Astrocyte of the hippocampus (primary cell): ENCODE measurements at regions not wholly inside any gene's neighbourhood (a gene's known extent, or its start where the extent isn't known, plus 50 kb on each side); places are given as distances from the start of the nearest gene placed in this dataset.
A peak's percentile ranks its signal among the peaks of the same experiment; 100 is the strongest.
"Not testable (repeated sequence)": the region's sequence is repeated elsewhere in the genome, so short reads cannot be mapped to it uniquely, and the experiment has no call there.

ENCODE experiments used
- DNase-seq: peaks from one replicate; pipeline ENCODE4 v3.0.0; 2011; ENCODE audit warnings: low read depth, low spot score

DNA sequence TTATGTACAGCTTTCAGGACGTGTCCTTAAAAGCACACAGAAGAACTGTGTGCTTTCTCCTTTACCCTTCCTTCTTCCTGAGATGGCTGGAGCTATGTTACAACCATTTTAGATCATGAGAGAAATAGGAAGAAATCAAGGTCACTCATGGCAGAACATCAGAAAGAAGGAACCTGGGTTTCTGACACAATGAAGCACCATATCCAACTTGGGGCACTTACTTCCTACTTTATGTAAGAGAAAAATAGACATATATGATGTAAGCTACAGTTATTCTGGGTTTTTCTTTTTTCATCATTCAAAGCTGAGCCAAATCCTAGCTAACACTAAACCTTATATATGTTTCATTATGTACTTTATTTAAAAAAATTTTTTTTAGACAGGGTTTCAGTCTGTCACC is 79.5 kb downstream of the FAM161A start:
- no peak for DNase-seq

GRCh38 chr2:61771904-61772845 is 81.7 kb downstream of the FAM161A start:
- no peak for DNase-seq

DNA sequence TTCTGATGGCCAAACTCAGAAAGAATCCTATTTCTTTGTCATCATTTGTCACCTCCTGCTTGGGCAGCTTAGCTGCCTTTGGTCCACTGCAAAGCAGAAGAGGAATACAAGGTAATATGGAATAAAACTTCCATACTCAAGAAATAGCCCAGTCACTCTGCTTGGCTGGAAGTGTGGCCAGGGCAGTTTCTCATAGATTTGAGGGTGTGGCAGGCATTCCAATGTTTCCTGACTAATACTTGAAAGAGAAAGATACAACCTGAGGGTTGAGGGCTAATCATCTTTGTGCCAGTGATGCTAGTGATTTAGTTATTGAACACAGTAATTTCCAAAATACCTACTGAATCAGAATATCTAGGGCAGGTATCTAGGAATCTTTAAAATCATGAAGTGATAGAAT is 83.1 kb downstream of the FAM161A start:
- no peak for DNase-seq

- no peak for DNase-seq
Measured at GRCh38 chr2:61770298-61770697, 83.6 kb downstream of the FAM161A start.

- no peak for DNase-seq
Measured at GRCh38 chr2:61769093-61769675, 84.7 kb downstream of the FAM161A start.

- DNase-seq, result peak; percentile 99
Measured at GRCh38 chr2:61764035-61764800, 89.6 kb downstream of the FAM161A start.

- peak; percentile 89 for DNase-seq
Measured at GRCh38 chr2:61763605-61764034, 90.2 kb downstream of the FAM161A start.

DNA sequence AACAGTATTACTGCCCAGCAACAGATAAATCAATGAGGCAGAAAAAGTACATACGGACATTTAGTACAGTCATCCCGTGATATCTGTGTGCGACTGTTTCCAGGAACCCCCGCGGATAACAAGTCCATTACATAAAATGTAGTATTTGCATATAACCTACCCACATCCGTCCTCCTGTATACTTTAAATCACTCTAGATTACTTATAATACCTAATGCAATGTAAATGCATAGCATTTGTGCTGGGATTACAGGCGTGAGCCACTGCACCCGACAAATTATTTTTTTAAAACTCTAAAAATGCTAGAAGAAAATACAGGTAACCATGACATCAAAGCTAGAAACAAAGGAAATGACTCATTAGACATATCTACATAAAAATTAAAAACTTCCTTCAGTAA is 91.6 kb downstream of the FAM161A start:
- no peak for DNase-seq

DNA sequence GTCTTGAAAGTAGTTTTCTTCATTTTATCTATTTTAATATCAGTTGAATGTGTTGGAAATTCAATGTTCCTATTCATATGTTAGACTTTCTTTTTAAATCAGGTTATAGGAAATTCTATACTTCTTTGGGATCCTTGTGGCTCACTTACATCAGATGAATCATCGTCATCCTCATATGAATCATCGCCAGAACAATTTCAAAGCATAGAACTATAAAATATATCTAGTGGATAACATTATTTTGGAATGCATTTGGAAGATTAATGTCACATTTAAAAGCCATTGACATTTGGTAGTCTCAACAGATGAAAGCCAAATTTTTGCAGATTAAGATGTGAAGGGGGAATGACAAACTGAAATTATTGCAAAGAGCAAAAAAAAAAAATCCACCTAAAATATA is 94.1 kb downstream of the FAM161A start:
- no peak for DNase-seq

DNA sequence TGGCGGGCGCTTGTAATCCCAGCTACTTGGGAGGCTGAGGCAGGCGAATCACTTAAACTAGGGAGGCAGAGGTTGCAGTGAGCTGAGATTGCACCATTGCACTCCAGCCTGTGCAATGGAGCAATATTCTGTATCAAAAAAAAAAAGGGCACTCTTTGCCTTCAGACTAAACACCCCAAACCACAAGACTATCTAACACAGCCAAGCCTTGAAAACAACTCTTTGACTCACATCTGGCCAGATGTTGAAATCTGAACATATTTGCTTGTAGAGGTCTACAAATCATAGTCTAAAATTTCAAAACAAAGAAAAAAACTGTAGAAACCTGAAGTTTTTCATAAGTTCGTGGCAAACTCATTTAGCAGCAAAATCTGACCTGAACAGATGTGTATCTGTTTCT is 94.9 kb downstream of the FAM161A start:
- DNase-seq, result no peak

- no peak for DNase-seq
Measured at GRCh38 chr2:61758159-61758558, 95.7 kb downstream of the FAM161A start.

DNA sequence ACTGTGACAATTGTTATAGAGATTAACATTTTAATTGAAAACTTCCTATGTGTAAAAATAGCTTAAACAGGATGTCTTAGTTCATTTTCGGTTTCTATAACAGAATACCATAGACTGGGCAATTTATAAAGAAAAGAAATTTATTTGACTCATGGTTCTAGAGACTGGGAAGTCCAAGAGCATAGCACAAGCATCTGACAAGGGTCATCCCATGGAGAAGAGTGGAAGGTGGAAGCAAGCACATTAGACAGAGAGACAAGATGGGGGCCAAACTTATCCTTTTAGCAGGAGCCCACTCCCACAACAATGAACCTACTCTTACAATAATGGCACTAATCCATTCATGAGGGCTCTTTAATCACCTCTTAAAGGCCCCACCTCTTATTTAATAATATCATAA is 100.3 kb downstream of the FAM161A start:
- no peak for DNase-seq

GRCh38 chr2:61750624-61751023 is 103.2 kb downstream of the FAM161A start:
- peak; percentile 39 for DNase-seq

- DNase-seq, result no peak
Measured at GRCh38 chr2:61742955-61743354, 110.9 kb downstream of the FAM161A start.

- DNase-seq, result no peak
Measured at GRCh38 chr2:61737841-61738240, 116.0 kb downstream of the FAM161A start.

- no peak for DNase-seq
Measured at GRCh38 chr2:61736953-61737352, 116.9 kb downstream of the FAM161A start.

- DNase-seq, result no peak
Measured at GRCh38 chr2:61733563-61733962, 120.3 kb downstream of the FAM161A start.

- DNase-seq, result no peak
Measured at GRCh38 chr2:61732787-61733186, 121.1 kb downstream of the FAM161A start.

GRCh38 chr2:61727746-61728145 is 126.1 kb downstream of the FAM161A start:
- no peak for DNase-seq

DNA sequence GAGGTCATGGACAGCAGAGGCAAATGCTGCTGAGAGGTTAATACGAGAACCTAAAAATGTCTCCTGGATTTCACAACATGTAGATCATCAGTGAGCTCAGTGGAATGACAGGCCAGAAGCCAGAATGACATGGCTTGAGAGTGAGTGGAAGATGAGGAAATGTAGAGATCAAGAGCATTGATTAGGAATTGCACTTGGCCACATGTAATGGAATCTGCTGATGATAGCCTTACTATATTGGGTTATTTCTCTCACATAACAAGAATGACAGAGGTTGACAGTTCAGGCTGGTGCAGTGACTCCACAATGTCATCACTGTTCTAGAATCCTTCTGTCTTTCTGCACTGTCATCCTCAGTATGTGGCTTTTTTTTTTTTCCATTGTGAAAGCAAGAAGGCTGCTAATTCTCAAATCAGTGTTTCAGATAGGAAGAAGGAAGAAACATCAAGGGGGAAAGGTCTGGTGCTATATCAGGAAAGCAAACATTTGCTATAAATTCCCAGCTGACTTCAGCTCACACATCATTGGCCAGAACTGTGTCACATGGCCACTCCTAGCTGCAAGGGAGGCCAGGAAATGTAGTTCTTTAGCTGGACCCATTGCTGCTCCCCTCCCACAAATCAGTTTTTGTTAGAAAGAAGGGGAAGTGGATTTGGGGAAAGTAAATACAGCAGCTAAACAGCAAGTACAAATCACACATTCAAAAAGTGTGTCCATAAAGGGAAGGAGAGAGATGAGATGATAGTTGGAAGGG is 127.2 kb downstream of the FAM161A start:
- DNase-seq, result no peak

GRCh38 chr2:61723364-61723763 is 130.5 kb downstream of the FAM161A start:
- not testable (repeated sequence) for DNase-seq

DNA sequence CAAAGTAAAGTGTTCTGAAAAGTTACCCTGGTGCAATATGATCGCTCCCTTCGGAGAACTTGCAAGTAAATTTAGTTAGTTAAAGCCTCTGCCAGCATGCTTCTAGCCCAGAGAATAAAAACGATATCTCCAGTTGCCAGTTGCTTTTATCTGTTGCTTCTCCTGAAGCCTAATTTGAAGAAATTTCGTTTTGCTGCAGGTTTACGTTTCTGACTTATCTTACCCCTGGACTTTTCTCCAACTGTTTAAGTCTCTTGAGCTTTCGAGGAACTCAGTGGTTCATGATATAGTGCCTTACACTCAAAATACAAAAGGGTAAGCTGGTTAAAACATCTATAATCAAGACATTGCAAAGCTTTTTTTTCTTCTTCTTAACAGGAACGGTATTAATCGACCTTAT is 131.1 kb downstream of the FAM161A start:
- no peak for DNase-seq
